B cell (primary cell): ENCODE measurements at regions not wholly inside any gene's neighbourhood (a gene's known extent, or its start where the extent isn't known, plus 50 kb on each side); places are given as distances from the start of the nearest gene placed in this dataset.

Source experiments
- ATAC-seq: fragments of 200-7000 bp; cut with Tn5 transposase; one replicate; pipeline ENCODE4 v1.10.0; 2021; ENCODE audit warnings: low read depth, mild to moderate bottlenecking, moderate number of reproducible peaks, moderate library complexity
- CTCF ChIA-PET: fragments of 350-600 bp; sonication (Branson Sonifier 250); formaldehyde crosslinking; loops from one replicate; lab custom pipeline; 2021; ENCODE audit warnings: antibody characterized with exemption, inconsistent platforms; lab: Charles Lee
- POLR2A ChIA-PET: fragments of 350-600 bp; sonication (Branson Sonifier 250); formaldehyde crosslinking; loops from one replicate; lab custom pipeline; 2021; ENCODE audit warnings: antibody characterized with exemption; lab: Charles Lee
- DNase-seq: peaks from one replicate; pipeline ENCODE4 v3.0.0; 2013
- H2AFZ ChIP-seq: 2 replicates; pipeline ENCODE4 v1.6.1; 2012; ENCODE audit warnings: mild to moderate bottlenecking, low read depth, low read length; ENCODE audit not compliant: insufficient read depth, poor library complexity, severe bottlenecking
- H3K27ac ChIP-seq, 2 donors: 1 replicate in 1 of 2; 2 replicates in 1 of 2; pipeline ENCODE4 v1.5.1; 2012 to 2013; ENCODE audit warnings: low read length in 2 of 2, mild to moderate bottlenecking in 2 of 2, moderate library complexity in 1 of 2
- H3K27me3 ChIP-seq, 4 experiments: fragments of 200-600 bp in 1 of 4; sonication (generic) in 1 of 4; replicated peaks in 1 of 4; 1 replicate in 2 of 4; 2 replicates in 2 of 4; pipeline versions ENCODE4 v1.6.1 to v1.7.0; 2013 to 2016; ENCODE audit warnings: low read length in 3 of 4, mild to moderate bottlenecking in 2 of 4, mixed read lengths in 1 of 4, moderate library complexity in 1 of 4; ENCODE audit not compliant: insufficient read depth in 4 of 4, control insufficient read depth in 3 of 4; ENCODE audit errors: control extremely low read depth in 1 of 4
- H3K36me3 ChIP-seq, 2 experiments: replicated peaks in 1 of 2; 1 replicate in 1 of 2; 2 replicates in 1 of 2; pipeline versions ENCODE4 v1.6.1 to v1.7.1; 2013; ENCODE audit warnings: low read length in 1 of 2; ENCODE audit not compliant: insufficient read depth in 2 of 2, control insufficient read depth in 1 of 2; ENCODE audit errors: control extremely low read depth in 1 of 2, extremely low read depth in 1 of 2
- H3K4me1 ChIP-seq, 2 donors: fragments of 200-600 bp in 1 of 2; sonication (generic) in 1 of 2; 1 replicate in 1 of 2; 2 replicates in 1 of 2; pipeline versions ENCODE4 v1.5.1 to v1.6.1; 2013 to 2017; ENCODE audit warnings: low read length in 2 of 2; ENCODE audit not compliant: control insufficient read depth in 2 of 2, insufficient read depth in 2 of 2
- H3K4me2 ChIP-seq: replicated peaks from 2 replicates; pipeline ENCODE3; 2012; ENCODE audit warnings: mild to moderate bottlenecking, low read depth, low read length; ENCODE audit not compliant: poor library complexity, severe bottlenecking
- H3K4me3 ChIP-seq, 5 experiments: fragments of 200-600 bp in 1 of 5; sonication (generic) in 1 of 5; 1 replicate in 3 of 5; 2 replicates in 2 of 5; pipeline versions ENCODE4 v1.5.1 to v1.7.0; 2011 to 2016; ENCODE audit warnings: low read length in 4 of 5, mild to moderate bottlenecking in 4 of 5, low read depth in 2 of 5, control low read depth in 1 of 5, moderate library complexity in 1 of 5; ENCODE audit not compliant: insufficient read depth in 1 of 5; ENCODE audit errors: control extremely low read depth in 1 of 5, extremely low read depth in 1 of 5
- H3K79me2 ChIP-seq: fragments of 200-600 bp; sonication (generic); one replicate; pipeline ENCODE4 v1.6.0; 2016; ENCODE audit warnings: low read length; ENCODE audit not compliant: control insufficient read depth, insufficient read depth
- H3K9ac ChIP-seq: fragments of 200-600 bp; sonication (generic); 2 replicates; pipeline ENCODE4 v1.6.1; 2017; ENCODE audit warnings: mild to moderate bottlenecking, low read length, moderate library complexity
- H3K9me3 ChIP-seq, 3 donors: one replicate each; pipeline versions ENCODE4 v1.6.1 to v1.7.1; 2013; ENCODE audit warnings: low read length in 2 of 3; ENCODE audit not compliant: control insufficient read depth in 2 of 3, insufficient read depth in 1 of 3; ENCODE audit errors: control extremely low read depth in 1 of 3
- H4K20me1 ChIP-seq: 2 replicates; pipeline ENCODE4 v1.6.0; 2012; ENCODE audit warnings: mild to moderate bottlenecking, low read length; ENCODE audit not compliant: insufficient read depth, control insufficient read depth, poor library complexity, severe bottlenecking
- H3K27ac Mint-ChIP-seq: one replicate; pipeline ENCODE4 v1.8.0; 2021; ENCODE audit warnings: mixed read lengths
- H3K27me3 Mint-ChIP-seq: one replicate; pipeline ENCODE4 v1.8.0; 2021; ENCODE audit warnings: mixed read lengths
- H3K4me1 Mint-ChIP-seq: one replicate; pipeline ENCODE4 v1.8.0; 2021; ENCODE audit warnings: mixed read lengths
- H3K4me3 Mint-ChIP-seq: one replicate; pipeline ENCODE4 v1.8.0; 2021; ENCODE audit warnings: mixed read lengths
- H3K9me3 Mint-ChIP-seq: one replicate; pipeline ENCODE4 v1.8.0; 2022; ENCODE audit warnings: mixed read lengths; ENCODE audit not compliant: insufficient read depth
- EZH2 ChIP-seq: IDR thresholded peaks from 2 replicates; pipeline ENCODE4 v1.6.1; 2012; ENCODE audit warnings: borderline replicate concordance, low read depth, mild to moderate bottlenecking, moderate library complexity, low read length; ENCODE audit not compliant: insufficient read depth, poor library complexity, severe bottlenecking
- WGBS: methylation state at CpG from one replicate; pipeline ENCODE4 v1.1.5; 2013; ENCODE audit warnings: missing lambda C conversion rate; ENCODE audit not compliant: insufficient coverage; 5-methylcytosine and 5-hydroxymethylcytosine counted together
- intact Hi-C: fragments of 100-400 bp; cut with micrococcal nuclease; formaldehyde crosslinking; loops from one replicate; pipeline ENCODE4 v1.10.0; 2022
- TF ChIP-seq, protein P1 (sequence below): fragments of 200-600 bp; IDR thresholded peaks from one replicate; pipeline ENCODE4 v1.8.0; 2022; ENCODE audit warnings: antibody characterized with exemption, mild to moderate bottlenecking

GRCh38 chr7:109377076-109377884 is 807.6 kb downstream of the DNAJB9 start:
- intact Hi-C loops: no loop called here
- WGBS: 92% methylated on average over 2 of the region's 3 CpGs
- Histone ChIP-seq H3K9ac (no peak overlapping the region), H3K79me2 (no peaks in the 10 kb centered on the region), H3K4me1 (no peaks in the 10 kb centered on the region), H3K9me3 (no peaks in the 10 kb centered on the region), H3K27me3 (no peaks in the 10 kb centered on the region), H4K20me1 (no peaks in the 10 kb centered on the region), H2AFZ (no peak overlapping the region), H3K36me3 (no peaks in the 10 kb centered on the region), H3K27ac (no peak overlapping the region), H3K4me2 (no peak overlapping the region), H3K4me3 (no peak overlapping the region)
- no peak for DNase-seq
- H3K27me3 Mint-ChIP-seq: no peaks in the 10 kb centered on the region
- H3K27ac Mint-ChIP-seq: no peak overlapping the region
- no peaks in the 10 kb centered on the region for H3K4me1 Mint-ChIP-seq
- ChIA-PET POLR2A (no interaction called here), CTCF (no interaction called here)
- H3K4me3 Mint-ChIP-seq: no peak overlapping the region
- peaks cover 8% of the 10 kb centered on the region for H3K9me3 Mint-ChIP-seq
- ATAC-seq: no peak
- TF ChIP-seq, protein P1, sequence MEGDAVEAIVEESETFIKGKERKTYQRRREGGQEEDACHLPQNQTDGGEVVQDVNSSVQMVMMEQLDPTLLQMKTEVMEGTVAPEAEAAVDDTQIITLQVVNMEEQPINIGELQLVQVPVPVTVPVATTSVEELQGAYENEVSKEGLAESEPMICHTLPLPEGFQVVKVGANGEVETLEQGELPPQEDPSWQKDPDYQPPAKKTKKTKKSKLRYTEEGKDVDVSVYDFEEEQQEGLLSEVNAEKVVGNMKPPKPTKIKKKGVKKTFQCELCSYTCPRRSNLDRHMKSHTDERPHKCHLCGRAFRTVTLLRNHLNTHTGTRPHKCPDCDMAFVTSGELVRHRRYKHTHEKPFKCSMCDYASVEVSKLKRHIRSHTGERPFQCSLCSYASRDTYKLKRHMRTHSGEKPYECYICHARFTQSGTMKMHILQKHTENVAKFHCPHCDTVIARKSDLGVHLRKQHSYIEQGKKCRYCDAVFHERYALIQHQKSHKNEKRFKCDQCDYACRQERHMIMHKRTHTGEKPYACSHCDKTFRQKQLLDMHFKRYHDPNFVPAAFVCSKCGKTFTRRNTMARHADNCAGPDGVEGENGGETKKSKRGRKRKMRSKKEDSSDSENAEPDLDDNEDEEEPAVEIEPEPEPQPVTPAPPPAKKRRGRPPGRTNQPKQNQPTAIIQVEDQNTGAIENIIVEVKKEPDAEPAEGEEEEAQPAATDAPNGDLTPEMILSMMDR: no peak
- no peak for TF ChIP-seq EZH2

DNA sequence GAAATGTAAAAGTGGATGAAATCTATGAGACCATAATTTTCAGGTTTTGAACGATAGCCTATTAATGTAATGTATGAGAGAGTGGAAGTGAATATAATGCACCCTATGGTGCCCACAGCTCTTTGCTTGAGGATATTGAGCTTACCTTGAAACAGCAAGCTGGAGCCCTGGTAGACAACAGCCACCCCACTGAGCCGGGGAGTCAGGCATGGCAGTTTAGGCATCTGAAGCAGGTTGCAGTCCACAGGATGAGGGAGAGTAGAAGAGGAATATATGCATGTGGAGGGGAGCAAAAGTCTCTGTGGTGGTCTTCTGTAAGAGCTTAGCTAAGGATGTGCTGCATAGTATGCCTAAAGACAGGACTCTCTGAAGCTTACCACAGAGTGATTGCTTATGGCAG is 817.3 kb downstream of the DNAJB9 start:
- H3K9me3 ChIP-seq: peaks cover 0 to 6% (median 0%) of the 10 kb centered on the region in 3 donors
- WGBS: 100% methylated on average over 2 of the region's 2 CpGs
- Mint-ChIP-seq H3K9me3 (no peaks in the 10 kb centered on the region), H3K27ac (no peak overlapping the region), H3K4me3 (no peak overlapping the region), H3K27me3 (no peaks in the 10 kb centered on the region), H3K4me1 (no peaks in the 10 kb centered on the region)
- no peak for ATAC-seq
- no peak overlapping the region for H3K27ac ChIP-seq
- H3K4me2 ChIP-seq: no peak overlapping the region
- no peaks in the 10 kb centered on the region for H3K27me3 ChIP-seq
- no peak for DNase-seq
- H4K20me1 ChIP-seq: no peaks in the 10 kb centered on the region
- no peaks in the 10 kb centered on the region for H3K36me3 ChIP-seq
- H3K79me2 ChIP-seq: no peaks in the 10 kb centered on the region
- TF ChIP-seq, protein P1: no peak
- no peak for TF ChIP-seq EZH2
- no peak overlapping the region for H3K9ac ChIP-seq
- CTCF ChIA-PET: no interaction called here
- H3K4me3 ChIP-seq: no peak overlapping the region
- H2AFZ ChIP-seq: no peak overlapping the region
- H3K4me1 ChIP-seq: no peaks in the 10 kb centered on the region
- intact Hi-C loops: no loop called here
- POLR2A ChIA-PET: no interaction called here
